GM23338 (cell line): ENCODE measurements at regions not wholly inside any gene's neighbourhood (a gene's known extent, or its start where the extent isn't known, plus 50 kb on each side); places are given as distances from the start of the nearest gene placed in this dataset.

Experiments
- ATAC-seq: fragments of 200-7000 bp; cut with Tn5 transposase; 3 replicates; pipeline ENCODE4 v1.9.1; 2020
- DNase-seq: peaks from one replicate; pipeline ENCODE4 v3.0.0-alpha.2; 2015; ENCODE audit warnings: low spot score
- H2AFZ ChIP-seq: fragments of 200-600 bp; sonication (generic); 2 replicates; pipeline ENCODE4 v1.8.0; 2016; ENCODE audit warnings: antibody characterized with exemption, mild to moderate bottlenecking, moderate library complexity
- H3F3A ChIP-seq: fragments of 200-600 bp; sonication (generic); replicated peaks from 2 replicates; pipeline ENCODE4 v1.8.0; 2017; ENCODE audit warnings: antibody characterized with exemption, mixed run types, low read depth
- H3K27ac ChIP-seq: fragments of 200-600 bp; sonication (generic); 2 replicates; pipeline ENCODE4 v1.6.1; 2016; ENCODE audit warnings: low read depth
- H3K27me3 ChIP-seq: fragments of 200-600 bp; sonication (generic); 2 replicates; pipeline ENCODE4 v1.8.0; 2016; ENCODE audit warnings: mild to moderate bottlenecking, mixed run types, moderate library complexity; ENCODE audit not compliant: insufficient read depth
- H3K36me3 ChIP-seq: fragments of 200-600 bp; sonication (generic); 2 replicates; pipeline ENCODE4 v1.8.0; 2016; ENCODE audit warnings: mild to moderate bottlenecking; ENCODE audit not compliant: insufficient read depth
- H3K4me1 ChIP-seq: fragments of 200-600 bp; sonication (generic); 2 replicates; pipeline ENCODE4 v1.8.0; 2016; ENCODE audit warnings: mild to moderate bottlenecking, moderate library complexity; ENCODE audit not compliant: insufficient read depth
- H3K4me2 ChIP-seq: fragments of 200-600 bp; sonication (generic); 2 replicates; pipeline ENCODE4 v1.7.1; 2017; ENCODE audit warnings: mixed run types
- H3K4me3 ChIP-seq: fragments of 200-600 bp; sonication (generic); 2 replicates; pipeline ENCODE4 v1.6.1; 2016; ENCODE audit warnings: mixed run types
- H3K79me2 ChIP-seq: fragments of 200-600 bp; sonication (generic); replicated peaks from 2 replicates; pipeline ENCODE4 v1.8.0; 2017; ENCODE audit warnings: mild to moderate bottlenecking; ENCODE audit not compliant: insufficient read depth
- H3K9me2 ChIP-seq: fragments of 200-600 bp; sonication (generic); 2 replicates; pipeline ENCODE4 v1.8.0; 2017; ENCODE audit not compliant: insufficient read depth
- H4K20me1 ChIP-seq: fragments of 200-600 bp; sonication (generic); replicated peaks from 2 replicates; pipeline ENCODE4 v1.8.0; 2017; ENCODE audit warnings: mild to moderate bottlenecking; ENCODE audit not compliant: insufficient read depth
- H3K27ac Mint-ChIP-seq: 2 replicates; pipeline ENCODE4 v1.8.0; 2020; ENCODE audit warnings: inconsistent platforms, mild to moderate bottlenecking, moderate library complexity, mixed read lengths
- H3K27me3 Mint-ChIP-seq: 3 replicates; pipeline ENCODE4 v1.8.0; 2022; ENCODE audit warnings: low read depth, mild to moderate bottlenecking, moderate library complexity, mixed read lengths, inconsistent platforms; ENCODE audit not compliant: insufficient read depth, poor library complexity
- H3K36me3 Mint-ChIP-seq: 3 replicates; pipeline ENCODE4 v1.8.0; 2021; ENCODE audit warnings: low read depth, mild to moderate bottlenecking, inconsistent platforms, moderate library complexity, mixed read lengths
- H3K4me1 Mint-ChIP-seq: 3 replicates; pipeline ENCODE4 v1.8.0; 2020; ENCODE audit warnings: mild to moderate bottlenecking, inconsistent platforms, mixed read lengths
- H3K4me3 Mint-ChIP-seq: 3 replicates; pipeline ENCODE4 v1.8.0; 2021; ENCODE audit warnings: moderate library complexity, mild to moderate bottlenecking, inconsistent platforms, mixed read lengths
- H3K9me3 Mint-ChIP-seq: 3 replicates; pipeline ENCODE4 v1.8.0; 2020; ENCODE audit warnings: moderate library complexity, mild to moderate bottlenecking, inconsistent platforms, mixed read lengths
- CREB1 ChIP-seq: fragments of 250-450 bp; sonication (Bioruptor Pico); IDR thresholded peaks from 2 replicates; pipeline ENCODE4 v1.5.0; 2020; ENCODE audit warnings: low read depth, mild to moderate bottlenecking, moderate library complexity
- EZH2 ChIP-seq: fragments of 200-600 bp; sonication (generic); IDR thresholded peaks from one replicate; pipeline ENCODE4 v1.8.0; 2017; ENCODE audit warnings: antibody characterized with exemption, mild to moderate bottlenecking, low read depth; ENCODE audit not compliant: unreplicated experiment
- EZH2phosphoT487 ChIP-seq: fragments of 200-600 bp; sonication (generic); IDR thresholded peaks from one replicate; pipeline ENCODE4 v1.8.1; 2018; ENCODE audit warnings: antibody characterized with exemption; ENCODE audit not compliant: unreplicated experiment
- JUNB ChIP-seq: IDR thresholded peaks from one replicate; pipeline ENCODE4 v1.6.1; 2016; ENCODE audit warnings: antibody characterized with exemption; ENCODE audit not compliant: unreplicated experiment
- NANOG ChIP-seq: IDR thresholded peaks from 2 replicates; pipeline ENCODE4 v1.6.1; 2016; ENCODE audit warnings: antibody characterized with exemption, borderline replicate concordance
- STAT1 ChIP-seq: IDR thresholded peaks from one replicate; pipeline ENCODE4 v1.6.1; 2016; ENCODE audit warnings: antibody characterized with exemption; ENCODE audit not compliant: unreplicated experiment
- ZNF114 ChIP-seq: fragments of 250-450 bp; sonication (Bioruptor Pico); IDR thresholded peaks from 2 replicates; pipeline ENCODE4 v1.5.0; 2020; ENCODE audit warnings: mild to moderate bottlenecking, moderate library complexity
- ZNF331 ChIP-seq: fragments of 250-450 bp; sonication (Bioruptor Pico); IDR thresholded peaks from 2 replicates; pipeline ENCODE4 v1.5.0; 2020; ENCODE audit warnings: low read depth, mild to moderate bottlenecking, moderate library complexity
- TF ChIP-seq, protein P1 (sequence below): IDR thresholded peaks from one replicate; pipeline ENCODE4 v1.6.1; 2018; ENCODE audit warnings: antibody characterized with exemption; ENCODE audit not compliant: unreplicated experiment
- TF ChIP-seq, protein P2 (sequence below): IDR thresholded peaks from 2 replicates; pipeline ENCODE4 v1.6.1; 2016; ENCODE audit warnings: antibody characterized with exemption
- TF ChIP-seq, protein P3 (sequence below): fragments of 250-450 bp; sonication (Bioruptor Pico); IDR thresholded peaks from 2 replicates; pipeline ENCODE4 v1.5.0; 2020; ENCODE audit warnings: mild to moderate bottlenecking, moderate library complexity

DNA sequence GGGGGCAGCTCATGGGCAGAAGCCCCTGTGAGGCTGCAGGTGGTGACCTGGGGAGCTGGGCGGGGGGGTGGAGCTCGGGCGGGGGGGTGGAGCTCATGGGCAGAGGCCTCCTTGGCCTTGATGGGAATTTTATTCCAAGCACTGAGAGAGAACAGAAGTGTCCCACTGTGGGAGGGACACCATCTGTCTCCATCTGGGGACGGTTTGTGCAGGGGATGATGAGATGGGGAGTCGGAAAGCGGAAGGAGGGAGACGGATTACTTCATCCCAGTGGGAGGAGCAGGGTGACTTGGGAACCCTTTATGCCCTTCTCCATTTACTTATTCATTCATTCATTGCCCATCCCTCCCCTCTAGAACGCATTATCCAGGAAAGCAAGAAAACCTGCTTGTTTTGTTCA, 304.7 kb downstream of the ADGRD1 start:
- Mint-ChIP-seq H3K27me3 (peaks cover 9% of the 10 kb centered on the region), H3K27ac (no peak overlapping the region), H3K4me1 (no peaks in the 10 kb centered on the region), H3K9me3 (peaks cover 5% of the 10 kb centered on the region; the same call in 2 of the 3 replicates), H3K36me3 (no peaks in the 10 kb centered on the region; the same call in 2 of the 3 replicates), H3K4me3 (no peak overlapping the region)
- ATAC-seq, result no peak
- no peak overlapping the region for H2AFZ ChIP-seq
- no peaks in the 10 kb centered on the region for H3K9me2 ChIP-seq
- H3K27me3 ChIP-seq, result no peaks in the 10 kb centered on the region
- TF ChIP-seq, protein P1, sequence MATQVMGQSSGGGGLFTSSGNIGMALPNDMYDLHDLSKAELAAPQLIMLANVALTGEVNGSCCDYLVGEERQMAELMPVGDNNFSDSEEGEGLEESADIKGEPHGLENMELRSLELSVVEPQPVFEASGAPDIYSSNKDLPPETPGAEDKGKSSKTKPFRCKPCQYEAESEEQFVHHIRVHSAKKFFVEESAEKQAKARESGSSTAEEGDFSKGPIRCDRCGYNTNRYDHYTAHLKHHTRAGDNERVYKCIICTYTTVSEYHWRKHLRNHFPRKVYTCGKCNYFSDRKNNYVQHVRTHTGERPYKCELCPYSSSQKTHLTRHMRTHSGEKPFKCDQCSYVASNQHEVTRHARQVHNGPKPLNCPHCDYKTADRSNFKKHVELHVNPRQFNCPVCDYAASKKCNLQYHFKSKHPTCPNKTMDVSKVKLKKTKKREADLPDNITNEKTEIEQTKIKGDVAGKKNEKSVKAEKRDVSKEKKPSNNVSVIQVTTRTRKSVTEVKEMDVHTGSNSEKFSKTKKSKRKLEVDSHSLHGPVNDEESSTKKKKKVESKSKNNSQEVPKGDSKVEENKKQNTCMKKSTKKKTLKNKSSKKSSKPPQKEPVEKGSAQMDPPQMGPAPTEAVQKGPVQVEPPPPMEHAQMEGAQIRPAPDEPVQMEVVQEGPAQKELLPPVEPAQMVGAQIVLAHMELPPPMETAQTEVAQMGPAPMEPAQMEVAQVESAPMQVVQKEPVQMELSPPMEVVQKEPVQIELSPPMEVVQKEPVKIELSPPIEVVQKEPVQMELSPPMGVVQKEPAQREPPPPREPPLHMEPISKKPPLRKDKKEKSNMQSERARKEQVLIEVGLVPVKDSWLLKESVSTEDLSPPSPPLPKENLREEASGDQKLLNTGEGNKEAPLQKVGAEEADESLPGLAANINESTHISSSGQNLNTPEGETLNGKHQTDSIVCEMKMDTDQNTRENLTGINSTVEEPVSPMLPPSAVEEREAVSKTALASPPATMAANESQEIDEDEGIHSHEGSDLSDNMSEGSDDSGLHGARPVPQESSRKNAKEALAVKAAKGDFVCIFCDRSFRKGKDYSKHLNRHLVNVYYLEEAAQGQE, result no peak
- TF ChIP-seq EZH2 (no peak), NANOG (no peak), ZNF331 (CRISPR knock-in tag) (no peak), STAT1 (no peak), ZNF114 (no peak), JUNB (no peak)
- TF ChIP-seq, protein P2, sequence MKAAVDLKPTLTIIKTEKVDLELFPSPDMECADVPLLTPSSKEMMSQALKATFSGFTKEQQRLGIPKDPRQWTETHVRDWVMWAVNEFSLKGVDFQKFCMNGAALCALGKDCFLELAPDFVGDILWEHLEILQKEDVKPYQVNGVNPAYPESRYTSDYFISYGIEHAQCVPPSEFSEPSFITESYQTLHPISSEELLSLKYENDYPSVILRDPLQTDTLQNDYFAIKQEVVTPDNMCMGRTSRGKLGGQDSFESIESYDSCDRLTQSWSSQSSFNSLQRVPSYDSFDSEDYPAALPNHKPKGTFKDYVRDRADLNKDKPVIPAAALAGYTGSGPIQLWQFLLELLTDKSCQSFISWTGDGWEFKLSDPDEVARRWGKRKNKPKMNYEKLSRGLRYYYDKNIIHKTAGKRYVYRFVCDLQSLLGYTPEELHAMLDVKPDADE, result no peak
- H3K4me2 ChIP-seq, result no peak overlapping the region
- no peak for DNase-seq
- H3K4me1 ChIP-seq, result no peaks in the 10 kb centered on the region
- H3K4me3 ChIP-seq, result no peak overlapping the region
- H3K27ac ChIP-seq, result no peak overlapping the region
- no peaks in the 10 kb centered on the region for H4K20me1 ChIP-seq
- no peaks in the 10 kb centered on the region for H3F3A ChIP-seq
- no peaks in the 10 kb centered on the region for H3K79me2 ChIP-seq
- no peaks in the 10 kb centered on the region for H3K36me3 ChIP-seq

DNA sequence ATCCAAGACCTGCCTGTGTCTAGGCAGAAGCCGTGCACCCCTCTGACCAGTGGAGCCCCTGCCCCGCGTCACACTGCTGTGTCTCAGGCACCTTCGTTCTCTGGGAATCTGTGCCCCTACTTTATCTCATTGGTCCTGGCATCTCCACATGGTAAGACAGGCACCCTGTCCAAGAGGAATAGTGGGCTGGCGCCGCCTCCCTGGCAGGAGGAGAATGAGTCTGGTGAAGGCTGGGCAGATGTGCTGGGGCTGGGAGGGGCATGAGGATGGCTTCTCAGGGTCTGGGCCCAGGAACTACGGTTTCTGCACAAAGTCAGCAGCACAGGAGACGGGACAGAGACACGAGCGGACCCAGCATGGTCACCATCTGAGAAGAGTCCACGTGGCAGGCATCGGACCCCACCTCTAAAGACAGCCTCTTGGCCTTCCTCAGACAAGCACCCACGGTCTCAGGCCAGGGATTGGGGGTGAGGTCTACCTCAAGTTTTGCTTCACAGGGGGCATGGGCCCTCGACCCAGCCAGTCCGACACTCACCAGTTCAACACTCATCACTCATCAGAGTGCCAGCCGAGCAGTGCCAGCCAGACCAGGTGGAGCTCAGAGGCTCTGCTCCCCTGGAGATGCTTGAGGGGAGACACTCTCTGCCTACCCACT, 306.7 kb downstream of the ADGRD1 start:
- no peaks in the 10 kb centered on the region; the same call in 2 of the 3 replicates for H3K9me3 Mint-ChIP-seq
- Histone ChIP-seq H3K9me2 (no peaks in the 10 kb centered on the region), H3K4me3 (no peak overlapping the region), H3K27me3 (no peaks in the 10 kb centered on the region), H3K4me2 (no peak overlapping the region), H4K20me1 (no peaks in the 10 kb centered on the region), H3F3A (no peaks in the 10 kb centered on the region), H3K79me2 (no peaks in the 10 kb centered on the region), H2AFZ (no peak overlapping the region), H3K27ac (no peak overlapping the region), H3K4me1 (no peaks in the 10 kb centered on the region), H3K36me3 (no peaks in the 10 kb centered on the region)
- H3K4me1 Mint-ChIP-seq, result peaks cover 4% of the 10 kb centered on the region; the same call in 1 of the 3 replicates
- peaks cover 9% of the 10 kb centered on the region for H3K27me3 Mint-ChIP-seq
- DNase-seq, result no peak
- no peak overlapping the region for H3K4me3 Mint-ChIP-seq
- ATAC-seq, result no peak
- no peaks in the 10 kb centered on the region for H3K36me3 Mint-ChIP-seq
- no peak overlapping the region for H3K27ac Mint-ChIP-seq
- no peak for TF ChIP-seq CREB1
- TF ChIP-seq EZH2, result no peak
- TF ChIP-seq, protein P3, sequence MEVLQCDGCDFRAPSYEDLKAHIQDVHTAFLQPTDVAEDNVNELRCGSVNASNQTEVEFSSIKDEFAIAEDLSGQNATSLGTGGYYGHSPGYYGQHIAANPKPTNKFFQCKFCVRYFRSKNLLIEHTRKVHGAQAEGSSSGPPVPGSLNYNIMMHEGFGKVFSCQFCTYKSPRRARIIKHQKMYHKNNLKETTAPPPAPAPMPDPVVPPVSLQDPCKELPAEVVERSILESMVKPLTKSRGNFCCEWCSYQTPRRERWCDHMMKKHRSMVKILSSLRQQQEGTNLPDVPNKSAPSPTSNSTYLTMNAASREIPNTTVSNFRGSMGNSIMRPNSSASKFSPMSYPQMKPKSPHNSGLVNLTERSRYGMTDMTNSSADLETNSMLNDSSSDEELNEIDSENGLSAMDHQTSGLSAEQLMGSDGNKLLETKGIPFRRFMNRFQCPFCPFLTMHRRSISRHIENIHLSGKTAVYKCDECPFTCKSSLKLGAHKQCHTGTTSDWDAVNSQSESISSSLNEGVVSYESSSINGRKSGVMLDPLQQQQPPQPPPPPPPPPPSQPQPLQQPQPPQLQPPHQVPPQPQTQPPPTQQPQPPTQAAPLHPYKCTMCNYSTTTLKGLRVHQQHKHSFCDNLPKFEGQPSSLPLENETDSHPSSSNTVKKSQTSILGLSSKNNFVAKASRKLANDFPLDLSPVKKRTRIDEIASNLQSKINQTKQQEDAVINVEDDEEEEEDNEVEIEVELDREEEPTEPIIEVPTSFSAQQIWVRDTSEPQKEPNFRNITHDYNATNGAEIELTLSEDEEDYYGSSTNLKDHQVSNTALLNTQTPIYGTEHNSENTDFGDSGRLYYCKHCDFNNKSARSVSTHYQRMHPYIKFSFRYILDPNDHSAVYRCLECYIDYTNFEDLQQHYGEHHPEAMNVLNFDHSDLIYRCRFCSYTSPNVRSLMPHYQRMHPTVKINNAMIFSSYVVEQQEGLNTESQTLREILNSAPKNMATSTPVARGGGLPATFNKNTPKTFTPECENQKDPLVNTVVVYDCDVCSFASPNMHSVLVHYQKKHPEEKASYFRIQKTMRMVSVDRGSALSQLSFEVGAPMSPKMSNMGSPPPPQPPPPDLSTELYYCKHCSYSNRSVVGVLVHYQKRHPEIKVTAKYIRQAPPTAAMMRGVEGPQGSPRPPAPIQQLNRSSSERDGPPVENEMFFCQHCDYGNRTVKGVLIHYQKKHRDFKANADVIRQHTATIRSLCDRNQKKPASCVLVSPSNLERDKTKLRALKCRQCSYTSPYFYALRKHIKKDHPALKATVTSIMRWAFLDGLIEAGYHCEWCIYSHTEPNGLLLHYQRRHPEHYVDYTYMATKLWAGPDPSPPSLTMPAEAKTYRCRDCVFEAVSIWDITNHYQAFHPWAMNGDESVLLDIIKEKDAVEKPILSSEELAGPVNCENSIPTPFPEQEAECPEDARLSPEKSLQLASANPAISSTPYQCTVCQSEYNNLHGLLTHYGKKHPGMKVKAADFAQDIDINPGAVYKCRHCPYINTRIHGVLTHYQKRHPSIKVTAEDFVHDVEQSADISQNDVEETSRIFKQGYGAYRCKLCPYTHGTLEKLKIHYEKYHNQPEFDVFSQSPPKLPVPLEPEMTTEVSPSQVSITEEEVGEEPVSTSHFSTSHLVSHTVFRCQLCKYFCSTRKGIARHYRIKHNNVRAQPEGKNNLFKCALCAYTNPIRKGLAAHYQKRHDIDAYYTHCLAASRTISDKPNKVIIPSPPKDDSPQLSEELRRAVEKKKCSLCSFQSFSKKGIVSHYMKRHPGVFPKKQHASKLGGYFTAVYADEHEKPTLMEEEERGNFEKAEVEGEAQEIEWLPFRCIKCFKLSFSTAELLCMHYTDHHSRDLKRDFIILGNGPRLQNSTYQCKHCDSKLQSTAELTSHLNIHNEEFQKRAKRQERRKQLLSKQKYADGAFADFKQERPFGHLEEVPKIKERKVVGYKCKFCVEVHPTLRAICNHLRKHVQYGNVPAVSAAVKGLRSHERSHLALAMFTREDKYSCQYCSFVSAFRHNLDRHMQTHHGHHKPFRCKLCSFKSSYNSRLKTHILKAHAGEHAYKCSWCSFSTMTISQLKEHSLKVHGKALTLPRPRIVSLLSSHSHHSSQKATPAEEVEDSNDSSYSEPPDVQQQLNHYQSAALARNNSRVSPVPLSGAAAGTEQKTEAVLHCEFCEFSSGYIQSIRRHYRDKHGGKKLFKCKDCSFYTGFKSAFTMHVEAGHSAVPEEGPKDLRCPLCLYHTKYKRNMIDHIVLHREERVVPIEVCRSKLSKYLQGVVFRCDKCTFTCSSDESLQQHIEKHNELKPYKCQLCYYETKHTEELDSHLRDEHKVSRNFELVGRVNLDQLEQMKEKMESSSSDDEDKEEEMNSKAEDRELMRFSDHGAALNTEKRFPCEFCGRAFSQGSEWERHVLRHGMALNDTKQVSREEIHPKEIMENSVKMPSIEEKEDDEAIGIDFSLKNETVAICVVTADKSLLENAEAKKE (CRISPR knock-in tag), result no peak
- no peak for TF ChIP-seq NANOG
- TF ChIP-seq EZH2phosphoT487, result no peak
